ENCODE measurements at regions not wholly inside any gene's neighbourhood (a gene's known extent, or its start where the extent isn't known, plus 50 kb on each side); places are given as distances from the start of the nearest gene placed in this dataset.

GRCh38 chr2:898319-898718 is 52.3 kb upstream of the SNTG2 start:
- DNase-seq (ENCODE audit: insufficient read length, low spot score) = no peak

GRCh38 chr2:897091-897490 is 53.6 kb upstream of the SNTG2 start:
- FAIRE-seq (no peak), DNase-seq (ENCODE audit: insufficient read length, low spot score) (no peak)

More at GRCh38 chr2:898319-898718, 52.3 kb upstream of the SNTG2 start:
- FAIRE-seq = no peak

GRCh38 chr2:893311-893710 is 57.3 kb upstream of the SNTG2 start:
- DNase-seq (ENCODE audit: insufficient read length, low spot score) (no peak), FAIRE-seq (no peak)

GRCh38 chr2:892892-893291 is 57.8 kb upstream of the SNTG2 start:
- FAIRE-seq = no peak
- DNase-seq (ENCODE audit: insufficient read length, low spot score) = no peak

- FAIRE-seq (no peak), DNase-seq (ENCODE audit: insufficient read length, low spot score) (no peak)
Observed at GRCh38 chr2:892401-892800, 58.2 kb upstream of the SNTG2 start.

- DNase-seq (ENCODE audit: insufficient read length, low spot score) (no peak), FAIRE-seq (no peak)
Observed at GRCh38 chr2:891734-892133, 58.9 kb upstream of the SNTG2 start.

GRCh38 chr2:890791-891190 is 59.9 kb upstream of the SNTG2 start:
- FAIRE-seq (no peak), DNase-seq (ENCODE audit: insufficient read length, low spot score) (no peak)

- DNase-seq (ENCODE audit: insufficient read length, low spot score) (no peak), FAIRE-seq (no peak)
Observed at GRCh38 chr2:890214-890613, 60.4 kb upstream of the SNTG2 start.

- no peak for DNase-seq (ENCODE audit: insufficient read length, low spot score)
- FAIRE-seq = no peak
Observed at GRCh38 chr2:888906-889566, 61.6 kb upstream of the SNTG2 start.

GRCh38 chr2:888211-888801 is 62.3 kb upstream of the SNTG2 start:
- FAIRE-seq = no peak
- DNase-seq (ENCODE audit: insufficient read length, low spot score) = no peak

GRCh38 chr2:887639-888038 is 63.0 kb upstream of the SNTG2 start:
- FAIRE-seq (no peak), DNase-seq (ENCODE audit: insufficient read length, low spot score) (no peak)

- DNase-seq (ENCODE audit: insufficient read length, low spot score) (no peak), FAIRE-seq (no peak)
Observed at GRCh38 chr2:886072-887022, 64.3 kb upstream of the SNTG2 start.

- FAIRE-seq (no peak), DNase-seq (ENCODE audit: insufficient read length, low spot score) (no peak)
Observed at GRCh38 chr2:885230-886071, 65.2 kb upstream of the SNTG2 start.

GRCh38 chr2:883803-884748 is 66.6 kb upstream of the SNTG2 start:
- DNase-seq (ENCODE audit: insufficient read length, low spot score) (no peak), FAIRE-seq (no peak)

GRCh38 chr2:883260-883802 is 67.3 kb upstream of the SNTG2 start:
- no peak for FAIRE-seq
- no peak for DNase-seq (ENCODE audit: insufficient read length, low spot score)

GRCh38 chr2:881204-881918 is 69.3 kb upstream of the SNTG2 start:
- no peak for DNase-seq (ENCODE audit: insufficient read length, low spot score)
- no peak for FAIRE-seq

GRCh38 chr2:880201-880970 is 70.3 kb upstream of the SNTG2 start:
- FAIRE-seq (no peak), DNase-seq (ENCODE audit: insufficient read length, low spot score) (no peak)

- no peak for FAIRE-seq
Observed at GRCh38 chr2:879540-879939, 71.1 kb upstream of the SNTG2 start.

More at GRCh38 chr2:879540-879939, 71.1 kb upstream of the SNTG2 start:
- no peak for DNase-seq (ENCODE audit: insufficient read length, low spot score)

Data from GM19239 (cell line).